GM23338 (cell line): ENCODE measurements at regions not wholly inside any gene's neighbourhood (a gene's known extent, or its start where the extent isn't known, plus 50 kb on each side); places are given as distances from the start of the nearest gene placed in this dataset.

ENCODE experiments used
- CREB1 ChIP-seq: fragments of 250-450 bp; sonication (Bioruptor Pico); IDR thresholded peaks from 2 replicates; pipeline ENCODE4 v1.5.0; 2020; ENCODE audit warnings: low read depth, mild to moderate bottlenecking, moderate library complexity
- CTCF ChIP-seq, 2 experiments: fragments of 200-600 bp in 1 of 2; sonication (generic) in 1 of 2; conservative IDR thresholded peaks; 2 replicates each; pipeline versions ENCODE4 v1.5.1 to v1.6.1; 2016 to 2017; ENCODE audit warnings: antibody characterized with exemption in 2 of 2, low read depth in 2 of 2, mild to moderate bottlenecking in 2 of 2, moderate library complexity in 1 of 2
- EZH2 ChIP-seq: fragments of 200-600 bp; sonication (generic); IDR thresholded peaks from one replicate; pipeline ENCODE4 v1.8.0; 2017; ENCODE audit warnings: antibody characterized with exemption, mild to moderate bottlenecking, low read depth; ENCODE audit not compliant: unreplicated experiment
- EZH2phosphoT487 ChIP-seq: fragments of 200-600 bp; sonication (generic); IDR thresholded peaks from one replicate; pipeline ENCODE4 v1.8.1; 2018; ENCODE audit warnings: antibody characterized with exemption; ENCODE audit not compliant: unreplicated experiment
- JUNB ChIP-seq: IDR thresholded peaks from one replicate; pipeline ENCODE4 v1.6.1; 2016; ENCODE audit warnings: antibody characterized with exemption; ENCODE audit not compliant: unreplicated experiment
- NANOG ChIP-seq: IDR thresholded peaks from 2 replicates; pipeline ENCODE4 v1.6.1; 2016; ENCODE audit warnings: antibody characterized with exemption, borderline replicate concordance
- POLR2AphosphoS5 ChIP-seq: IDR thresholded peaks from 2 replicates; pipeline ENCODE4 v1.6.1; 2016; ENCODE audit warnings: antibody characterized with exemption, low read depth
- REST ChIP-seq: IDR thresholded peaks from one replicate; pipeline ENCODE4 v1.6.1; 2018; ENCODE audit warnings: antibody characterized with exemption; ENCODE audit not compliant: unreplicated experiment
- STAT1 ChIP-seq: IDR thresholded peaks from one replicate; pipeline ENCODE4 v1.6.1; 2016; ENCODE audit warnings: antibody characterized with exemption; ENCODE audit not compliant: unreplicated experiment
- ZNF331 ChIP-seq: fragments of 250-450 bp; sonication (Bioruptor Pico); IDR thresholded peaks from 2 replicates; pipeline ENCODE4 v1.5.0; 2020; ENCODE audit warnings: low read depth, mild to moderate bottlenecking, moderate library complexity
- TF ChIP-seq, protein P1 (sequence below): IDR thresholded peaks from 2 replicates; pipeline ENCODE4 v1.6.1; 2016; ENCODE audit warnings: antibody characterized with exemption

DNA sequence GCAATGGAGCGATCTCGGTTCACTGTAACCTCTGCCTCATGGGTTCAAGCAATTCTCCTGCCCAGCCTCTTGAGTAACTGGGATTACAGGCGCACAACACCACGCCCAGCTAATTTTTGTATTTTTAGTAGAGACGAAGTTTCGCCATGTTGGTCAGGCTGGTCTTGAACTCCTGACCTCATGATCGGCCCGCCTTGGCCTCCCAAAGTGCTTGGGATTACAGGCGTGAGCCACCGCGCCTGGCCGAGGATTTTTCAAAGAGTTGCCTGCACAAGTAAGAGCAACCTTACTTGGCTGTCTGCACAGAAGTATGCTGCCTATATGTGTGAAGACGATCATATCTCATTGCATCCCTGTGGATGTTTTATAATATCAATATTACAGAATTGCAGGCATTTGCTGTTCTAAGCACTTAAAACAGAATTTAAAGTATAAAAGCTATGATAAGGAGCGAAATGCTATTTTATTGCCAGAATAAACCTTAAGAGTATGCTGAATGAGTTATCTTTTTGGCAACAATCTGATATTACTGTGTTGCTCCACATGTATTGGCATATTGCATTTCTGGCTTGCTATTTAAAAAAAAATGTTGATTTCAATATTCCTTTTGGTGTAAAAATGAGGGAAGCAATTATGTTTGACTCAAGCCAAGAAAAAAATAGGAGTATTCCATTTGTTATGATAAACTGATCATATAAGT lies 379.4 kb upstream of the SEMA3D start:
- no peak for TF ChIP-seq CTCF (conservative IDR thresholded peaks at IDR 0.05; ENCODE audit: low read depth in 2 of 2)
- no peak for TF ChIP-seq EZH2
- no peak for TF ChIP-seq REST
- no peak for TF ChIP-seq STAT1
- no peak for TF ChIP-seq POLR2AphosphoS5
- TF ChIP-seq EZH2phosphoT487: no peak
- no peak for TF ChIP-seq CREB1 (CRISPR knock-in tag)
- no peak for TF ChIP-seq JUNB
- TF ChIP-seq NANOG: no peak
- no peak for TF ChIP-seq ZNF331
- TF ChIP-seq, protein P1, sequence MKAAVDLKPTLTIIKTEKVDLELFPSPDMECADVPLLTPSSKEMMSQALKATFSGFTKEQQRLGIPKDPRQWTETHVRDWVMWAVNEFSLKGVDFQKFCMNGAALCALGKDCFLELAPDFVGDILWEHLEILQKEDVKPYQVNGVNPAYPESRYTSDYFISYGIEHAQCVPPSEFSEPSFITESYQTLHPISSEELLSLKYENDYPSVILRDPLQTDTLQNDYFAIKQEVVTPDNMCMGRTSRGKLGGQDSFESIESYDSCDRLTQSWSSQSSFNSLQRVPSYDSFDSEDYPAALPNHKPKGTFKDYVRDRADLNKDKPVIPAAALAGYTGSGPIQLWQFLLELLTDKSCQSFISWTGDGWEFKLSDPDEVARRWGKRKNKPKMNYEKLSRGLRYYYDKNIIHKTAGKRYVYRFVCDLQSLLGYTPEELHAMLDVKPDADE: no peak
